GM12878 (cell line): ENCODE measurements at regions not wholly inside any gene's neighbourhood (a gene's known extent, or its start where the extent isn't known, plus 50 kb on each side); places are given as distances from the start of the nearest gene placed in this dataset.

Source experiments
- YY1 ChIP-seq: IDR thresholded peaks from 2 replicates; pipeline ENCODE4 v1.6.1; 2011; ENCODE audit warnings: low read depth, mild to moderate bottlenecking, low read length
- TF ChIP-seq, protein P1 (sequence below), 3 experiments: IDR thresholded peaks in 2 of 3; conservative IDR thresholded peaks in 1 of 3; 2 replicates each; pipeline ENCODE4 v1.5.1; 2011; ENCODE audit warnings: low read depth in 3 of 3, low read length in 3 of 3, mild to moderate bottlenecking in 3 of 3, control low read depth in 2 of 3, moderate library complexity in 2 of 3, inconsistent platforms in 1 of 3, mixed read lengths in 1 of 3; ENCODE audit not compliant: control insufficient read depth in 2 of 3, insufficient read depth in 1 of 3; ENCODE audit errors: extremely low read depth in 1 of 3

DNA sequence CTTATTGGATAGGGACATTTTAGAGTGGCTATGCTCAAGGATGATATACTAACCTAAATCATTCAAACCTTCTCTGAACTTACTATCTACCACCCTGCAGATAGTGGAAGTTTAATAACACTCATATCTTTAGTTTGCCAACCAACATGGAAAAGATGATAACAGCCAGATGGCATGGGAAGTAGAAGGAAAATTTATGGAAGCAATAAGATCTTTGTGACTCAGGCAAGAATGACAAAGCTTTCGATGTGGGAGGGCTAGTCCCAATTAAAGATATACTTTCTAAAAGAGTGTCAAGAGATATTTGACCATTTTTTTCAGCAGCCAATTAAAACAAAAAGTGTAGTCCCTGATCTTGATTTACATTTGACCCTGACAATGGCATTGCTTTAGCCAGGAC, 631.7 kb downstream of the RPS29 start:
- TF ChIP-seq, protein P1, sequence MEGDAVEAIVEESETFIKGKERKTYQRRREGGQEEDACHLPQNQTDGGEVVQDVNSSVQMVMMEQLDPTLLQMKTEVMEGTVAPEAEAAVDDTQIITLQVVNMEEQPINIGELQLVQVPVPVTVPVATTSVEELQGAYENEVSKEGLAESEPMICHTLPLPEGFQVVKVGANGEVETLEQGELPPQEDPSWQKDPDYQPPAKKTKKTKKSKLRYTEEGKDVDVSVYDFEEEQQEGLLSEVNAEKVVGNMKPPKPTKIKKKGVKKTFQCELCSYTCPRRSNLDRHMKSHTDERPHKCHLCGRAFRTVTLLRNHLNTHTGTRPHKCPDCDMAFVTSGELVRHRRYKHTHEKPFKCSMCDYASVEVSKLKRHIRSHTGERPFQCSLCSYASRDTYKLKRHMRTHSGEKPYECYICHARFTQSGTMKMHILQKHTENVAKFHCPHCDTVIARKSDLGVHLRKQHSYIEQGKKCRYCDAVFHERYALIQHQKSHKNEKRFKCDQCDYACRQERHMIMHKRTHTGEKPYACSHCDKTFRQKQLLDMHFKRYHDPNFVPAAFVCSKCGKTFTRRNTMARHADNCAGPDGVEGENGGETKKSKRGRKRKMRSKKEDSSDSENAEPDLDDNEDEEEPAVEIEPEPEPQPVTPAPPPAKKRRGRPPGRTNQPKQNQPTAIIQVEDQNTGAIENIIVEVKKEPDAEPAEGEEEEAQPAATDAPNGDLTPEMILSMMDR (IDR thresholded peaks at IDR 0.05 in 2 of 3, conservative IDR thresholded peaks at IDR 0.05 in 1 of 3; ENCODE audit: control insufficient read depth in 2 of 3, extremely low read depth in 1 of 3, insufficient read depth in 1 of 3, low read depth in 3 of 3, low read length in 3 of 3): no peak
- TF ChIP-seq YY1: no peak
